Heart left ventricle (tissue), 13 donors: ENCODE measurements at regions not wholly inside any gene's neighbourhood (a gene's known extent, or its start where the extent isn't known, plus 50 kb on each side); places are given as distances from the start of the nearest gene placed in this dataset.

Experiments
- CTCF ChIP-seq, 12 donors: fragments of 200-600 bp; sonication (generic) in 4 of 12; IDR thresholded peaks; one replicate each; pipeline versions ENCODE4 v1.5.0 to v1.8.0; 2018 to 2022; ENCODE audit warnings: antibody characterized with exemption in 12 of 12, mild to moderate bottlenecking in 5 of 12
- POLR2A ChIP-seq, 2 donors: fragments of 450-650 bp; IDR thresholded peaks; one replicate each; pipeline ENCODE4 v1.6.1; 2017; ENCODE audit warnings: antibody characterized with exemption in 2 of 2, mild to moderate bottlenecking in 2 of 2, moderate library complexity in 2 of 2
- donor health status: ischemic (EF 13 %, LVEDD 7.1; RV severe dilation, severe dysfunction).
- donor health status: DM: no; HTN: yes; CAD: no.
- donor health status: DM: no; HTN: no; CAD: no.
- donor health status: ischemic (EF 25% LVEDD 6.9; RV normal size, moderate dysfunction).
- donor health status: ischemic (EF 25% LVEDD 5.7; RV mildly dilated, moderate dysfunction).
- donor health status: ischemic (EF 35%, LVEDD 5.7; RV mildly dilated, moderate dysfunction).
- donor health status: nonischemic (EF 11% LVEDD 7.7; RV severe dilation, severe dysfunction).
- donor health status: DM: yes; HTN: yes; CAD: no.
- donor health status: PGD.
- donor health status: ischemic (EF 29% LVEDD 5.4; RV normal size, mild dysfunction).
- donor health status: nonischemic (EF 23%, LVEDD 6.1; RV moderate dilation, normal function).

- no peak for TF ChIP-seq POLR2A (IDR thresholded peaks at IDR 0.05)
- TF ChIP-seq CTCF (IDR thresholded peaks at IDR 0.05) = no peak
Measured at GRCh38 chr10:16195894-16196293, 240.9 kb upstream of the PTER start.
